ENCODE measurements at regions not wholly inside any gene's neighbourhood (a gene's known extent, or its start where the extent isn't known, plus 50 kb on each side); places are given as distances from the start of the nearest gene placed in this dataset.

DNA sequence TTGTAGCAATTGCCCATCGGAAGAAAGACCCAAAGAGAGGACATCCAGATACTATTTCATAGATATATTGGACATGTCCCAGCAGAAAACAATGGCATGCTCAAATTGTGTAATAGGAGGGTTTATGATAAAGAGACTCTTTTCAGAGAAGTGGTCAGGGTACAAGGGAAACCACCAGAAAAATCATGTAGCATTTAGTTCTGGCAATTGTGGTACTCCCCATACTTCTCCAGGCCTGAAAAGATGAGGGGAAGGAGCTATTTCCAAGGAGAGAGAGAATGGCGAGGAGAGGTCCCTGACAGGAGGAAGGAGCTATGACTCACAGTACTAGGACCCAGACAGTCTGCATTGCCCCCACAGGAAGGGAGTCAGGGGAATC is 68.4 kb upstream of the ADO start:
- no peak for TF ChIP-seq ELF4 (IDR thresholded peaks at IDR 0.05)
- no peak for TF ChIP-seq HDGF (IDR thresholded peaks at IDR 0.05; ENCODE audit: borderline replicate concordance)
- TF ChIP-seq FOXK2 (IDR thresholded peaks at IDR 0.05): no peak
- TF ChIP-seq ARNT (IDR thresholded peaks at IDR 0.05): no peak
- no peak for TF ChIP-seq FOXM1 (IDR thresholded peaks at IDR 0.05; ENCODE audit: borderline replicate concordance)
- TF ChIP-seq SUZ12 (IDR thresholded peaks at IDR 0.05): no peak
